ENCODE measurements at regions not wholly inside any gene's neighbourhood (a gene's known extent, or its start where the extent isn't known, plus 50 kb on each side); places are given as distances from the start of the nearest gene placed in this dataset.

DNA sequence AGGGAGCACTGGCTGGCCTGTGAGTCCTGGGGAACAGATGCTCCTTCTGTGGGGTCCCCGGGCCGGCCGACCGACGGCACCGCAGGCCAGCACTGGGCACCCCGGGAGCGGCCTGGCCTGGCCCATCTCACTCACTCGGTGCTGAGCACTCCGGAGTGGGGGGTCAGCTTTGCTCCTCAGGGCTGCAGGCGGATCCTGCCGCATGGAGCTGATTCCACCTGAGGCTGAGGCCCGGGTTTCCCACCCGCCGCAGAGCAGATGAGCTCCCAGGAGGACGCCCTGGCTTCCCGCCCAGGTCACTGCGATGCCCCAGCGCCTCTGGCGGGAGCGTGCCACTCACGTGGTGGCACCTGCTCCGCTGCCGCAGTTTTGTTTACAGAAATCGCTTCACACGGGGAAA lies 418.6 kb downstream of the GALR1 start:
- DNase-seq, result no peak

DNA sequence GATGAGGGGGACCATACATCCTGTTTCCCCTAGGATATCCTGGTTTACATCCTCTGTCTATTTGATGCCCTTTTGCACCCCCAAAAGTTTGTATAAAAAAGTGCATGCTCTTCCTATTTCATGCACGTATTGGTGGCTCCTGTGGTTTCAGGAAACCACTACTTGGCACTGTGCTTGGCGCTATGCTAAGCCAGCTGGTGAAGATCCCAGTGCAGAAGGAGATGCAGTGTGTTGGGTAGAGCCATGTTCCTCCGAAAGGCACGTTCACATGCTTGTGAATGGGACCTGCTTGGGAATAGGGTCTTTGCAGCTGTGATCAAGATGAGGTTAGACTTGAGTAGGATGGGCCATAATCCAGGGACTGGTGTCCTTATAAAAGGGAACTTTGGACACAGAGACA lies 419.7 kb downstream of the GALR1 start:
- no peak for DNase-seq

DNA sequence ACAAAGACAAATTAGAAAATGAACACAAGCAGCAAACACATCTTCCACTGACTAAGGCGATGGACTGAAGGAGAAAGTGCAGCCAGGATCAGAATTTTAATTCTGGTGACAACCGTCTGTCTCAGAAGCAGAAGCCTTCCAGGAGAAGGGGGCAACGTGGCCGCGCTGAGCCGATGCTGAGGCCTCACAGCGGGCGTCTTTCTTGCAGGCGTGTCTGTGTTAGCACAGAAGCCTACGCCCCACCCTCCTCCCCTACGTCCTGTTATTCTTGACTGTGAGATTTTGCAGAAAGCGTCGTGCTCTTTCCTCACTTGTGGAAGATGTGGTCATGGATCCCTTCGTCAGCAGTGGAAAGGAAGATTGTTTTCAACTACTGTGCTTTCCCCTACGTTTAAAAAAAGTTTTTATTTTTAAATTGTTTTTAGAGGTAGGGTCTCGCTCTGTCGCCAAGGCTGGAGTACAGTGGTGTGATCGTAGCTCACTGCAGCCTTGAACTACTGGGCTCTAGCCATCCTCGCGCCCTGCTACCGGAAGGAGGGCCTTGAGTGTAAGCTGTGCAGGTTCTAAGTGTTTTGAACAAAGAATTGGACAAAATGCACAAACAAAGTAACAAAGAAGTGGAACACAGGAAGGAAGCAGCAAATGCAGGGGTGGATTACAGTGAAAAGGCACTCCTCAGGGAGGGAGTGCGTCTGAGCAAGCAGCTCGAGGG lies 422.0 kb downstream of the GALR1 start:
- no peak for DNase-seq

DNA sequence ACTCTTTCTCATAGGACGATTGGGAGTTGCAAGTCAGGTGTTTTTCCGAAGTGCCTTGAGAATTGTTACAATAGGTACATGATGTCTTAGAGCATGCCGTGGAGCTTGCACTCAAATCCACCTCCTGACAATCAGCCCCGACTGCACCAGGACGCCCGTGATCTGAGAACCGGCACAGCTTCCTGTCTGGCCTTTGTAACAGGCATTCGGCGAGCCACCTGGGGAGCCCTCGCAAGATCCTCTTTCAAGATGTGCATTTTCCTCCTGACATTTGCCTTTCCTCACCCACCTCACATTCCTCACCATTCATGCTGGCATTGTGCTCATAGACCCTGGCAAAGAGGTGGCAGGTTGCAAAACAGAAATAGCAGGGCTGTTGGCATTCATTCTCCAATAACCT lies 427.3 kb downstream of the GALR1 start:
- no peak for DNase-seq

DNA sequence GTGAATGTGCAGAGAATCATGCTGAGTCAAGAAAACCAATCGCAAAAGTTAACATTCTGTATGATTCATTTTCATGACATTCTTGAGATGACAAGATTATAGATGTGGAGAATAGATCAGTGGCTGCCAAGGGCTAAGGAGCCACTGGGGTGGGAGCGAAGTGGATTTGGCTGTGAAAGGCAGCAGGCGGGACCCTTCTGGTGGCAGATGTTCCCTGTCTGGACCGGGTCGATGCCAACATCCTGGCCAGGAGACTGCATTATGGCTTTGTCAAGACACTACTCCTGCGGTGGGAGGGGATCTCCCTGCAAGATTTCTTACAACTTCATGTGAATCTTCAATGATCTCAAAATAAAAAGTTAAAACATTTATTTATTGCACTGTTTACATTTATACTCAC lies 427.9 kb downstream of the GALR1 start:
- DNase-seq, result no peak

DNA sequence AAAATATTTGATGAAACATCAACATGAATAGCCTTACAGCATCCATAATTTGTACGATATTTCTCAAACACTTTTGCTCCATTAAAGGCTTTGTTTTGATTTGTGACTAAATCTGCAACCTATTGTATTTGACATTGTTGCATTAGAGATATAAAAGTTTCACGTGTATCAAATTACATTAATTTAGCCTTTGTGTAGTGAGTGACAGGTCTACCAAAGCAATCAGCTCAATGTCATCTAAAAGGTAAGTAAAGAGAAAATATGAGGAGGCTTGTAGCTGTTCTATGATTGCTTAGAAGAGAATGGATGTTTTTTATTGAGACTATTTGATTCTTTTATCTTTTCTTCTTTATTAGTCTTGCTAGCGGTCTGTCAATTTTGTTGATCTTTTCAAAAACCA lies 430.2 kb downstream of the GALR1 start:
- DNase-seq, result no peak

DNA sequence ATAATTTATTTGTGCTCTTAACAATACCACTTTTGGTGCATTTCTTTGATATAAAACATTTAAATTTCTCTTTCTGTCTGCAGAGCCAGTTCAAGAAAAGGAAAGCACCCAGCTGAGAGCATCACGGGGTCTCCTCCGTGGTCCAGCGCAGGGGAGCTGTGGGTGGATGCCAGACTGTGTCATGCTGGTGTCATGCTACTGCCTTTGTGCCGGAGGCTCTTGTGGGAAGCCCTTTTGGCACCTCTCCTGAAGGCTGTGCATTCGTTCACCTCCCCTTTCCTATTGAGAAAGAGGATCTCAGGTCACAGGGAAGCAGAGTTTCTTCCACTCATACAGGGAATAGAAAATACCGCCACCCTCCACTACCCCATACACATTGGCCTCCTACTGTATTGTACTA lies 450.4 kb downstream of the GALR1 start:
- no peak for DNase-seq

DNA sequence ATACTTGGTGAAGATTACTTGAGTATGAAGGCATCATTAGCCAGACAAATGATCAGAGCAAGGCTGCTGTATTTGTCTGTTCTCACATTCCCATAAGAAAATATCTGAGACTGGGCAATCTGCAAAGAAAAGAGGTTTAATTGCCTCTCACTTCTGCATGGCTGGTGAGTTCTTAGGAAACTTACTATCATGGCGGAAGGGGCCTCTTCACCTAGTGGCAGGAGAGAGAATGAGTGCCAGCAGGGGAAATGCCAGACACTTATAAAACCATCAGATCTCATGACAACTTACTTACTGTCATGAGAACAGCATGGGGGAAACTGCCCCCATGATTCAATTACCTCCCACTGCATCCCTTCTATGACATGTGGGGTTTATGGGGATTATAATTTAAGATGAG lies 452.3 kb downstream of the GALR1 start:
- DNase-seq, result no peak

DNA sequence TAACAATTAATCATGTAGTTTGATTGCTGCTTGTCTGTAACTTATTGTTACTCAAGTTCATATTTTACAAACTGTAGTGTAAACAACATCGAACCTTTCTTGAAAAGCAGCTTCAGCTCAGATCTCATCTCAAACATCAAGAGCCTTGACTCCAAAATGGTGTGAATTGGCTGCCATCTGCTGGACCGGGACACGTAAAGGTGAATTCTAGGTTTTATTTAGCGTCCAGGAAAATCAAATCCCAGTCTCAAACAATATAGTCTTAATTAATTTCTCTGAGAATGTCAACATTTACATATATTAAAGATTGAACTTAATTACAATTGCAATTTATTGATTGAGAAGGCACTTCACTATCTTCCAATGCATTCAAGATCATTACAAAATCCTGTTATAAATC lies 453.0 kb downstream of the GALR1 start:
- DNase-seq, result no peak

DNA sequence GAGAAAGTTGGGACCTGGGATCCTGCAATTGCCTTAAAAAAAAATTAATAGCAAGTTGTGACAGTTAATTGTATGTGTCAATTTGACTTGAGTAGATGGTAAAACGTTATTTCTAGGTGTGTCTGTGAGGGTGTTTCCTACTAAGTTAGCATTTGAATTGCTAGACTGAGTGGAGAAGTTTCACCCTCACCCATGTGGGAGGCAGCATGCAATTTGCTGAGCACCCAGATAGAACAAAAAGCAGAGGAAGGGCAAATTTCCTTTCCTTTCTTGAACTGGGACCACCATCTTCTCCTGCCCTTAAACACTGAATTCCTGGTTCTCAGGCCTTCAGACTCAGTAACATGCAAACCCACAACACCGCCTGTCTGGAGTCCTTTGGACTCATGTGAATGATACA lies 455.7 kb downstream of the GALR1 start:
- DNase-seq, result no peak

DNA sequence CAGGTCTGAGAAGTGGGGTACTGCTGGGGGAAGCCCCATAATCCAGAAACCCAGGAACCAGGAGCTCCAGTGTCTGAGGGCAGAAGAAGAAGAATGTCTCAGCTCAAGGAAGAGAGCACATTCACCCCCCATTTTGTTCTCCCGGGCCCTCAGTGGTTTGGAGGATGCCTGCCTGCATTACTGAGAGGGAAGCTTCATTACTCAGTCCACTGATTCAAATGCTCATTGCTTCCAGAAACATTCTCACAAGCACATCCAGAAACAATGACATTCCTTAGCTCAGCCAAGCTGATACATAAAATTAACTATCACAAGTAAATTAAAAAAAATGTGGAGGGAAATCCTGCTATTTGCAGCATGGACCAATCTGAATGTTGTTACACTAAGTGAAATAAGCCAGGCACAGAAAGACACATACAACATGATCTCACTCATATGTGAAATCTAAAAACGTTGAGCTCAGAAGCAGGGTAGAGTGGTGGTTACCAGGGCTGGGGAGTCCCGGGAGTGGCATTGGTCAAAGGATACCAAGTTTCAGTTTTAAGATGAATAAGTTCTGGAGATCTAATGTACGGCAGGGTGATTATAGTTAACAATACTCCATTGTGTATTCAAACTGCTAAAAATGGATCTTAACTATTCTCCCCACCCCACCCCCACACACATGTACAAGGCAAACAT lies 459.3 kb downstream of the GALR1 start:
- DNase-seq, result no peak

DNA sequence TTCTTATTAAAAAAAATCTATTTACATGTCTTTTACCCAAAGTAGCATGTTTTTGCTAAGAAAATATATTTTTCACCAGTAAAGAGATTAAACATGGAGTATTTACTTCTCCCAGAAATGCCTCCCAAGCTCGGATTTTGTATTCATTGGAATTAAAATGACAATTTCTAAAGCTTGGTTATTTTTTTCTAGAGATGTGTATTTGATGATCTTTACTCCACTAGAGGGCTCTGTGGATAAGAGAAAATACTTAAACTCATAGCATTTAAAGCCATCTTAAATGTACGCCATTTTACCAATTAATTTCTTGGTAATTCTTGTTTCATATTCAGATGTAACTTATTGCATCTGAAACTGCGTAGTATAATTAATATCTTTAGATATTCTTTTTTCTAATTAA lies 461.4 kb downstream of the GALR1 start:
- no peak for DNase-seq

DNA sequence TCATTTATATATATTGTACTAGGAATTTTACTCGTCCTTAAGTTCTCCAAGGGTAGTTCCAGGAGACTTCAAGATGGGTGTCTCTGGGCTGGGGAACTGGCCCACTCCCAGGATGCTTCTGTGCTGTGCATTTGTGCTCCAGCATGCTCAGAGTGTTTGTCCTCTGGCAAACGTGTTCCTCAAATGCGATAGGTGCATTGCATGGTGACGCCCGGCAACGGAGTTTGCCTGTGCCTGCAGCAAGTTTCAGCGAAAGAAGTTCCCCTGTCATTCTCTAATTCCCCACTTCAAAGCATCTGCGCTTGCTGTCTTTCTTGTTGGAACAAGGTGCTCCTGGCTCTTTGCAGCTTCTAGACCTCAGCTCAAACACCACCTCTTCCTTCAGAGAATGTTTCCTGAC lies 465.1 kb downstream of the GALR1 start:
- no peak for DNase-seq

DNA sequence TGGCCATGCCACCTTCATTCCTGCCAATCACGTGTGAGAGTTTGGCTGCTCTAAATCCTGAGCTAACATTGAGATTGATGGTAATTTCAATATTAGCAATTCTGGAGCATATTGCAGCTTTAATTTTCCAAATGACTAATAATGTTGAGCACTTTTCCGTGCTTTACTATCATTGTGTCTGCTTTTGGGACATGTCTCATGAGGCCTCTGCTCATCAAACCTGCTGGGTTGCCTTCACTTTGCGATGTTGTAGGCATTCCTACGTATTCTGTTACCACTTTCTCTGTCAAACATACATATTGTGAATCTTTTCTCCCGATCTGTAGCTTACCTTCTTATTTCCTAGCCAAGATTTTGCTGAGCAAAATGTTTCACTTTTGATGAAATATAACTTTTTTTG lies 466.6 kb downstream of the GALR1 start:
- DNase-seq, result no peak

DNA sequence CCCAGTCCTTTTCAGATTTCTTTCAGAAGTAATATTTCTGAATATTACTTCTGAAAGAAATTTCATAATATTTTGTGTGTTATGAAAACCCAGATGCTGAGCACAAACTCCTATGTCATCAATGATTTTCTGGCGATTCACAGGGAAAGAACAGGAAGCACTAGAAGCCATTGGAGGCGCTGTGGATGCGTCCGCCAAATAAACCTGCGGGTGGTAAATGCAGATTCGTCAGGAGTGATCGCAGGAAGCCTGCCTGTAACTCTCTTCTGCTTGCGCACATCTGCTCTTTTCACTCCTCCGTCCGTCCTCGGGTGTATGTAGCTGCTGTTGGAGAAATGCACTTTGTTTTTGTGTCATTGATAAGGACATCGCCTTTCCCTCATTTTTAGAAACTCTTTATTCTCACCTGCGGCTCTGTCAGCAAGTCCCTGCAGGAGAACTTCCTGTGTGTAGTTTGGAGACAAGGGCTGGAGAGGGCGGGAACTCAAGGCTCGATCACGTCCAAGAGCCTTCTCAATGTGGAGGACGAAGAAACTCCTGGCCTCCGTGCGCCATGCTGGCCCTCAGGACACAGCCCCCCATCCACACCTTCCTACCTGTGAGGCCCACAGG lies 483.8 kb downstream of the GALR1 start:
- no peak for DNase-seq

DNA sequence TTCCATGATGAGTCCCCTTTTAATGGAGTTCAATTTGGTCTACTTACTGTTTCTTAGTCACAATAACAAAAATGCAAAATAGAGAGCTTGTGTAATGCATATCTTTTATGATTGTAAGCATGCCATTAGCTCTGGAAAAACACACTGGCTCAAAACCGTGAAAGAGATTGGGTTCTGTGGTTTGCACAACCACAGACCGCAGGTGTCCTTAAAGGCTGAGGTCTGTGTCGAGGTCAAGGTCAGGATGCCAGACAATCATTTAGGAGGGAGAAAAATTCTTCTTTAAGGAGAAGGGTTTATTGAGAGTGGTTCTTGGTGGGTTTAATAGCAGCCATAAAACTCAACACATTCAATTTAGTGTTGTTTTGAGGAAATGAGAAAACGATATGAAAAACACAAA lies 487.2 kb downstream of the GALR1 start:
- no peak for DNase-seq

DNA sequence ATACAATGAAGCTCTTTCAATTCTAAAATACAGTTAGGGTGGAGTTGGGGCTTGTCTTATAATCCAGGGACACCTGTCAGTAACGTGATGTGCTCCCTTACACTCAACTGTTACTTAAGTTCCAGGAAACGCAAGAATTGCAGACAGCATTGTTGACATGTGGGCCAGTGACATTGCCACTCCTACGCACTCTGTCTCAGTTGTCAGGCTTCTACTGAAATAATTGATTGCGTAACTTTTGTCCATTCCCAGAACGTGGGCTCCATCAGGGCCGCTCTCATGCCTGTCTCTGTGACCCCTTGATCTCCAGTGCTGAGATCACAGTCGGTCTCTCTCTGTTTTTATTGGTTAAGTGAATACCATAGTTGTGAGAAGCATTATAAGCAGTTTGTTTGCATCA lies 487.8 kb downstream of the GALR1 start:
- no peak for DNase-seq

DNA sequence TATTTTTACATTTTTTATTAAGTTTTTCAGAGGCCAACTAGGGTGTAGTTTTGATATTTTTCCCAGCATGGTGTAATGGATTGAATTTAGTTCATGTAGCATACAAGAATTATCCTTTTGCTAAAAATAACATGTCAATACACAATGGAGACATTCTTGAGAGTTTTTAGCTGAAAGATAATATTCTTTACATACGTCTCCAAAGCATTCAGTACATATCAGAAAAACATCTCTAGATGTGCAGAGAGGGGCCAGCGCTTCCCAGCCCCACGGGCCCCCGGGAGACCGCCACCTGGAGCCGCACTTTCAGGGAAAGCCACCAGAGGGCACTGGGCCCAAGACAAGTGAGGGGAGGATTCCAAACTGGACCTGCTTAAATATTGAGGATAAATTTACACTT lies 499.4 kb downstream of the GALR1 start:
- DNase-seq, result no peak

DNA sequence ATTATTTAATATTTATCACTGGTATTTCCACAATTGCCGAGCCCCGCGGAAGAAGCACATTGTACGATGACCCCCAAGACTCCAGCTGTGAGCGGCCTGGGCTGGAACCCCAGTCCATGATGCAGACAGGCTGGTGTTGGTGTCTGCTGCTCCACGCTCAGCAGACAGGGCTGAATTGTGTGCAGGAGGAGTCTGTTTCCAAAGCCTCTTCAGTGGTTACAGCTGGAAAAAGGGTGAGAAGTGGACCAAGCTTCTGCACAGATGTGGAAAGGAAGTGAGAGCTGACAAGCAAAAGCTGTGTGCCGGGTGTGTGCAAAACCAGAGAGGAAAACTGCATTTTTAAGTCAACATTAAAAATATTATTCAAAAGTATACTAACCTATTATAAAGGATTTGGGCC lies 500.4 kb downstream of the GALR1 start:
- no peak for DNase-seq

DNA sequence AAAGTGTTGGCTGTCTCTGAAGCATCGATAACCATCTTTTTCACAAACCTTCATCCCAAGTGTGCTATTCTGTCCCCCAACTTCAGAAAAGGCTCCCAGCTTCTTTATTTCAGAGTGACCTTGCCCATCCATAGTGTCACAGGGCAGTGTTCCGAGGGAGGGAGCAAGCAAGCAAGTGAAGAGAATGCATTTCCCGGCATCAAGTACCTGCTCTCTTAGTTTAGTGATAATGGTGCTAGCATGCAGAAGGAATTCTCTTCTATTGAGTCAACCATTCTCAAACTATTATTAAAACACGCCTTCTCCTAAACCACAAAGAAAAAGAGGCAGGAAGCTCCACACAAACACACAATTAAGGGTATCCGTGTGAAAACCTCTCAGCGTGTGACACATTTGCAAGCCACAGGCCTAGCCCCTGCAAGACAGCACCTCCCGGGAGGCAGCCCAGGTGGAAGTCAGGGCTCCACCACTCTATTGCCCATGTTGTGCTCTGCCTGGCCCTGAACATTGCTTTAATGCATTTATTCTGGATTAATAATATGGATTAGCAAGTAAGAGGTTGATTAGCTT lies 504.9 kb downstream of the GALR1 start:
- no peak for DNase-seq

DNA sequence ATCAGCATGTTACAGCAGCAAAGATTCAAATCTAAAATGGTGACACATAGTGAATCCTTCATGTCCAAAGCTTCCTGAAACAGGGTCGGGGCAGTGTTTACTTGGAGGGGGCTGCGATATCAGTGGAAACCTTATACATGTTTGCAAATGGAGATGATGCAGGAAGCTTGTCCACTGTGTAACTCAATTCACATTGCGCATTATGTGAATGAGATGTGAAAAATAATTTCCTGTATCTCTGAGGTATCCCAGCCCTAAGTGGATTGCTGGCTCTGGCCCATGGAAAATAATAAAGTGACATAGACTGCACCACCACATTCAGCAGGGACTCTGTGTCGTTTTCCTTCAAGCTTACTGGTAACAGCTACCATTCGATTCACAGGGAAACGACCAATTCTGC lies 505.5 kb downstream of the GALR1 start:
- DNase-seq, result no peak

DNA sequence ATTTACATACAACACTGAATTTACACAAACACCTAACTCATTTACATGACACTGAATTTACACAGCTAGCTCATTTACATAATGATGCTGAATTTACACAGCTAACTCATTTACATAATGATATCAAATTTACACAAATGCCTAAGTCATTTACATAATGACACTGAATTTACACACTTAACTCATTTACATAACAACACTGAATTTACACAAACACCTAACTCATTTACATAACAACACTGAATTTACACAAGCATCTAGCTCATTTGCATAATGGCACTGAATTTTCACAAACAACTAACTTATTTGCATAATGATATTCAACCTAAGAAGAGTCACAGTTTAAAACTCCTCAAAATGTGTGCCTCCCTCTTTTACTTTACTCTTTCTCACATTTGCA lies 511.7 kb downstream of the GALR1 start:
- no peak for DNase-seq

DNA sequence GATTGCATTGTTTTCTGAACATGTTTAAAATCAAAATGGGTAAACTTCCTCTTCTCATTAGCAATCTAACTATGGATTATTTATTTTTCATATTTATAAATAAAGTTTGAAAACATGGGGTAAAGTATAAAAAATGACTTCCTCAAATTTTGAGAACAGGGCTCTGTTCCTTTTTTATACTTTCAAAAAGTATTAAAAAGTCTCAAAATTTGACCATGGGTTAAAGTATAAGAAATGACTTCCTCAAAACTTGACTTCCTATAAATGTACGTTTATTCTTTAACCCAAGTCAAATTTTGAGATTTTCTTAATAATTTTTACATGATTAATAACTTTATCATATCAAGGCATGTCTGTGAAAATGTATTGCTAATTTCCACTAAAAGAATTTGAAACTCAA lies 512.4 kb downstream of the GALR1 start:
- DNase-seq, result no peak

DNA sequence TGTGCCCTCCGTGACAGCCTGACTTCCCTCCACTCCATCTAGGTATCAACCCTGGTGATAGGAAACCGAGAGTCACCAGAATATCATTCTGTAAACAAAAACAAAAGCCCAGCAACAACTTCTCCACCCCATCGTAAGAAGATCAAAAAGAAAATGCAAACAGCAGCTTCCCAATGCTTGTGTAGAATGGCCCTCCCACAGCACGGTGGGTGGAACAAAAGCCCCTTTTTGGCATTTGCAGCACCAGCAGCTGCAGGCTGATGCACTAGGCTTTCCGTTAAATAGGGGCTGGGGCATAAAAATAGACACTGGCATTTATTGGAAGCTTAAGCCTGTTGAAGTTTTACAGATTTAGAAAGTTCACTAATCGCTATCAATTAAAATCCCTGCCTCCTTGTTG lies 513.0 kb downstream of the GALR1 start:
- DNase-seq, result no peak

Data from bone marrow (tissue), 2 donors.